CD4-positive, alpha-beta T cell (primary cell): ENCODE measurements at regions not wholly inside any gene's neighbourhood (a gene's known extent, or its start where the extent isn't known, plus 50 kb on each side); places are given as distances from the start of the nearest gene placed in this dataset.
"Not testable (repeated sequence)": the region's sequence is repeated elsewhere in the genome, so short reads cannot be mapped to it uniquely, and the experiment has no call there.

Experiments used
- ATAC-seq: fragments of 200-7000 bp; cut with Tn5 transposase; one replicate; pipeline ENCODE4 v1.10.0; 2022; ENCODE audit warnings: mild to moderate bottlenecking; ENCODE audit not compliant: poor library complexity
- CTCF ChIA-PET: fragments of 350-600 bp; sonication (Branson Sonifier 250); formaldehyde crosslinking; loops from one replicate; lab custom pipeline; 2021; ENCODE audit warnings: antibody characterized with exemption, inconsistent platforms; lab: Charles Lee
- POLR2A ChIA-PET: fragments of 350-600 bp; sonication (Branson Sonifier 250); formaldehyde crosslinking; loops from one replicate; lab custom pipeline; 2021; ENCODE audit warnings: antibody characterized with exemption, inconsistent platforms; lab: Charles Lee
- DNase-seq, 14 experiments: peaks; one replicate each; pipeline ENCODE4 v3.0.0-alpha.2; 2013 to 2020; ENCODE audit warnings: mixed read lengths in 2 of 14
- H3K27ac ChIP-seq, 2 donors: one replicate each; pipeline versions ENCODE4 v1.5.1 to v1.7.0; 2013; ENCODE audit warnings: low read length in 2 of 2, low read depth in 1 of 2, mild to moderate bottlenecking in 1 of 2
- H3K27me3 ChIP-seq, 2 experiments: 1 replicate in 1 of 2; 2 replicates in 1 of 2; pipeline versions ENCODE4 v1.6.1 to v1.7.0; 2013; ENCODE audit warnings: low read length in 2 of 2, control low read depth in 1 of 2, mild to moderate bottlenecking in 1 of 2, moderate library complexity in 1 of 2; ENCODE audit not compliant: insufficient read depth in 2 of 2, control insufficient read depth in 1 of 2
- H3K36me3 ChIP-seq: one replicate; pipeline ENCODE4 v1.6.1; 2013; ENCODE audit warnings: low read length, control low read depth; ENCODE audit not compliant: insufficient read depth
- H3K4me1 ChIP-seq: one replicate; pipeline ENCODE4 v1.6.1; 2013; ENCODE audit warnings: low read length, control low read depth; ENCODE audit not compliant: insufficient read depth
- H3K4me3 ChIP-seq: one replicate; pipeline ENCODE4 v1.5.1; 2013; ENCODE audit warnings: mild to moderate bottlenecking, low read length, moderate library complexity
- H3K9me3 ChIP-seq, 2 experiments: 1 replicate in 1 of 2; 2 replicates in 1 of 2; pipeline versions ENCODE4 v1.6.1 to v1.7.0; 2013; ENCODE audit warnings: low read length in 2 of 2, mild to moderate bottlenecking in 2 of 2, control low read depth in 1 of 2, moderate library complexity in 1 of 2; ENCODE audit not compliant: control insufficient read depth in 1 of 2, insufficient read depth in 1 of 2
- H3K27ac Mint-ChIP-seq: one replicate; pipeline ENCODE4 v1.8.0; 2020; ENCODE audit warnings: mixed read lengths
- H3K27me3 Mint-ChIP-seq: one replicate; pipeline ENCODE4 v1.8.0; 2021; ENCODE audit warnings: mixed read lengths
- H3K36me3 Mint-ChIP-seq: one replicate; pipeline ENCODE4 v1.8.0; 2021; ENCODE audit warnings: low read depth, mixed read lengths
- H3K4me1 Mint-ChIP-seq: one replicate; pipeline ENCODE4 v1.8.0; 2021; ENCODE audit warnings: low read depth, mixed read lengths
- H3K4me3 Mint-ChIP-seq: one replicate; pipeline ENCODE4 v1.8.0; 2020; ENCODE audit warnings: mild to moderate bottlenecking, mixed read lengths
- H3K9me3 Mint-ChIP-seq: one replicate; pipeline ENCODE4 v1.8.0; 2020; ENCODE audit warnings: mixed read lengths
- intact Hi-C, 2 experiments: fragments of 100-400 bp; cut with DNase I in 1 of 2; cut with micrococcal nuclease in 1 of 2; formaldehyde crosslinking; loops; one replicate each; pipeline versions ENCODE4 v1.15.1 to v1.9.0; 2023 to 2025; cut with DNase I, micrococcal nuclease
- TF ChIP-seq, protein P1 (sequence below): fragments of 200-600 bp; IDR thresholded peaks from one replicate; pipeline ENCODE4 v1.8.0; 2022; ENCODE audit warnings: antibody characterized with exemption, mild to moderate bottlenecking

DNA sequence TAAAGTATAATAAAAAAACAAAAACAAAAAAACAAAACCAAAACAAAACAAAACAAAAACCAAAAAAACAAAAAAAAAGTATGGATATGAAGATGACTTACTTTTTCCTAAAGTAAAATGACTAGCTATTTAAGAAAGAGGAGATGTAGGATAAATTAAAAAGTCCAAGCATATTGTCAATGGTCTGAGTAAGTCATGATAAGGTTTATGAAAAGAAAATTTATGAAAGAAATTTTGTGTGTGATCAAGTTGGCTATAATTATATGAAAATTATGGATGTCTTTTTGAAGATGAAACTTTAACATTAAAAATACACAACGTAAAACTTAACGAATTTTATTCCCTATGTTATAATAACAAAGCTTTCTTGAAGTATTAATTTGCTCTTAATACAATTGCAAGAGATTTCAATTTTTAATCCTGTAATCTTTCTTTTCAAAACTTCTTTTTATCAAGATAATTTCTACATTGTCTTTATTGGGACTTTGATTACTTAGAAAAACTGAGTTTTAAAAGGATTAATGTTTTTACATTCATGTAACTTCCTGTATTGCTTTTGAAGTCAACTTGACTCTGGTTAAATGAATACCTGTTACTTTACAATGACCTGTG, 200.9 kb upstream of the IVNS1ABP start:
- H3K9me3 Mint-ChIP-seq, result peaks cover 6% of the 10 kb centered on the region
- ATAC-seq (no peak), DNase-seq (no peak)
- no peak overlapping the region for H3K27ac Mint-ChIP-seq
- Histone ChIP-seq H3K4me3 (no peak overlapping the region), H3K36me3 (no peaks in the 10 kb centered on the region), H3K27ac (no peak overlapping the region), H3K27me3 (no peaks in the 10 kb centered on the region), H3K9me3 (peaks cover 3 to 7% of the 10 kb centered on the region in 2 experiments), H3K4me1 (no peaks in the 10 kb centered on the region)
- no peaks in the 10 kb centered on the region for H3K27me3 Mint-ChIP-seq
- TF ChIP-seq, protein P1, sequence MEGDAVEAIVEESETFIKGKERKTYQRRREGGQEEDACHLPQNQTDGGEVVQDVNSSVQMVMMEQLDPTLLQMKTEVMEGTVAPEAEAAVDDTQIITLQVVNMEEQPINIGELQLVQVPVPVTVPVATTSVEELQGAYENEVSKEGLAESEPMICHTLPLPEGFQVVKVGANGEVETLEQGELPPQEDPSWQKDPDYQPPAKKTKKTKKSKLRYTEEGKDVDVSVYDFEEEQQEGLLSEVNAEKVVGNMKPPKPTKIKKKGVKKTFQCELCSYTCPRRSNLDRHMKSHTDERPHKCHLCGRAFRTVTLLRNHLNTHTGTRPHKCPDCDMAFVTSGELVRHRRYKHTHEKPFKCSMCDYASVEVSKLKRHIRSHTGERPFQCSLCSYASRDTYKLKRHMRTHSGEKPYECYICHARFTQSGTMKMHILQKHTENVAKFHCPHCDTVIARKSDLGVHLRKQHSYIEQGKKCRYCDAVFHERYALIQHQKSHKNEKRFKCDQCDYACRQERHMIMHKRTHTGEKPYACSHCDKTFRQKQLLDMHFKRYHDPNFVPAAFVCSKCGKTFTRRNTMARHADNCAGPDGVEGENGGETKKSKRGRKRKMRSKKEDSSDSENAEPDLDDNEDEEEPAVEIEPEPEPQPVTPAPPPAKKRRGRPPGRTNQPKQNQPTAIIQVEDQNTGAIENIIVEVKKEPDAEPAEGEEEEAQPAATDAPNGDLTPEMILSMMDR, result no peak
- H3K4me3 Mint-ChIP-seq, result no peak overlapping the region
- intact Hi-C loops, result no loop called here
- POLR2A ChIA-PET, result no interaction called here
- CTCF ChIA-PET, result interaction anchor here (1.0 kb wide), 1 partner anchor 11 kb away, joined by 4 read pairs; no protein-coding TSS in a partner anchor
- H3K4me1 Mint-ChIP-seq, result no peaks in the 10 kb centered on the region
- peaks cover 20% of the 10 kb centered on the region for H3K36me3 Mint-ChIP-seq

DNA sequence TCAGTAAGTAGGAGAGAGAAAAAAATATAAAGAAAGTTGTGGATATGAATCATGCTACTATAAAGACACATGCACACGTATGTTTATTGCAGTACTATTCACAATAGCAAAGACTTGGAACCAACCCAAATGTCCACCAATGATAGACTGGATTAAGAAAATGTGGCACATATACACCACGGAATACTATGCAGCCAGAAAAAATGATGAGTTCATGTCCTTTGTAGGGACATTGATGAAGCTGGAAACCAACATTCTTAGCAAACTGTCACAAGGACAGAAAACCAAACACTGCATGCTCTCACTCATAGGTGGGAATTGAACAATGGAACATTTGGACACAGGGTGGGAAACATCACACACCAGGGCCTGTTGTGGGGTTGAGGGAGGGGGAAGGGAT, 200.3 kb upstream of the IVNS1ABP start:
- intact Hi-C loops, H3K27ac ChIP-seq, H3K9me3 Mint-ChIP-seq, H3K27ac Mint-ChIP-seq, DNase-seq, H3K4me3 Mint-ChIP-seq, H3K4me3 ChIP-seq, H3K27me3 ChIP-seq, H3K4me1 Mint-ChIP-seq, POLR2A ChIA-PET, H3K9me3 ChIP-seq, H3K4me1 ChIP-seq, H3K36me3 ChIP-seq, ATAC-seq, H3K27me3 Mint-ChIP-seq: not testable (repeated sequence)
- CTCF ChIA-PET, result interaction anchor here (1.0 kb wide), 1 partner anchor 11 kb away, joined by 4 read pairs; no protein-coding TSS in a partner anchor
- peaks cover 20% of the 10 kb centered on the region for H3K36me3 Mint-ChIP-seq

DNA sequence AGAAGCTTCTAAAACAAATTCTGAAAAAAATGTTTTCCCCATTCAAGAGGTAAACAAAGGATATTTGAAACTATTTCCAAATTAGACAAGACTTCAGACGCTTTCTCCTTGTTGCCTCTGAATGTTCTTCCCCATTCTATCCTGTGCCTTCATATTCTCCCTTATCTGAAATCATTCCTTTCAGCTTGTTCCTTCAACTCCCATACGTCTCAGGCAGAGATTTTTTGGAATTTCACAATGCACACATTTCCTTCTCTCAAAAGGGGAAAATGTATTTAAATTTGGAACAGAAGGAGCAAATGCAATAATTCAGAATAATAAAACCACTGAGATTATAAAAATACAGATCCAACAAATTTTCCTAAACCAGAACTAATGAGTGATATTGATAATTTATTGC, 198.7 kb upstream of the IVNS1ABP start:
- H3K36me3 ChIP-seq, result no peaks in the 10 kb centered on the region
- ATAC-seq, result no peak

More for the DNA sequence above, 198.7 kb upstream of the IVNS1ABP start:
- no peaks in the 10 kb centered on the region for H3K27me3 Mint-ChIP-seq
- H3K27me3 ChIP-seq, result no peaks in the 10 kb centered on the region
- POLR2A ChIA-PET, result no interaction called here
- no peak overlapping the region for H3K27ac Mint-ChIP-seq
- TF ChIP-seq, protein P1, result no peak
- intact Hi-C loops, result no loop called here
- no peak for DNase-seq
- peaks cover 3 to 7% of the 10 kb centered on the region in 2 experiments for H3K9me3 ChIP-seq
- no peaks in the 10 kb centered on the region for H3K4me1 Mint-ChIP-seq
- peaks cover 20% of the 10 kb centered on the region for H3K36me3 Mint-ChIP-seq
- no peak overlapping the region for H3K4me3 ChIP-seq
- peaks cover 6% of the 10 kb centered on the region for H3K9me3 Mint-ChIP-seq
- H3K27ac ChIP-seq, result no peak overlapping the region
- no peak overlapping the region for H3K4me3 Mint-ChIP-seq
- CTCF ChIA-PET, result interaction anchor here (1.0 to 1.3 kb wide), 3 partner anchors 9 to 30 kb away, joined by 3 to 6 read pairs (median 3); no protein-coding TSS in a partner anchor
- H3K4me1 ChIP-seq, result no peaks in the 10 kb centered on the region
